C1 segment of cervical spinal cord (tissue), 14 donors: ENCODE measurements at regions not wholly inside any gene's neighbourhood (a gene's known extent, or its start where the extent isn't known, plus 50 kb on each side); places are given as distances from the start of the nearest gene placed in this dataset.
A peak's percentile ranks its signal among the peaks of the same experiment; 100 is the strongest.

Experiments used
- DNase-seq, 14 donors: peaks; one replicate each; lab custom pipeline; 2025; lab: John Stamatoyannopoulos, UW

DNA sequence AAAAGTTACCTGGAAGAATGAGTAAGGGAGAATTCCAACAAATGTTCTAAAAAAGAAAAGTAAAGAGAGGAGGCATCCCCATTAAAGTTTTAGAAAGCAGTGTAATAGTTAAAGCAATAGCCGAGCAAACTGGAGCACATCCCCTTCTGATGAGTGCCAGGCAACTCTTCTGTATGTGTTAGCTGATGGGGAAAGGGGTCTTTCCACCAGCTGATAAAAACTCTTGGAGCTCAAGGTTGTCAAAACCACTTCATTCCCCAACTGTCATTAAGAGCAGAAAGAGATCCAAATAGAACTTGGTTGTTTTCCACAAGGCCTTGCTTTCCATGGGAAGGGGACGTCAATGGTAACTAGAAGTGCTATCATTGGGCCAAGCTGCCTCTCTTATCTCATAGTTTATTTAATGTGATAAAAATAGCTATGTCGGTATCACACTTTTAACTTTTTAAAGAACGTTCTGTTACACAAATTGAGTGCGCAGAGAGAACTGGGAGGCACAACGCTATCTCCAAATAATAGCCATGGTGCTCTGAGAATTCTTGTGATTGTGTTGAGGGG, 116.9 kb downstream of the POLR2M start:
- DNase-seq: no peak

GRCh38 chr15:57824186-57824585, 117.7 kb downstream of the POLR2M start:
- no peak for DNase-seq

DNA sequence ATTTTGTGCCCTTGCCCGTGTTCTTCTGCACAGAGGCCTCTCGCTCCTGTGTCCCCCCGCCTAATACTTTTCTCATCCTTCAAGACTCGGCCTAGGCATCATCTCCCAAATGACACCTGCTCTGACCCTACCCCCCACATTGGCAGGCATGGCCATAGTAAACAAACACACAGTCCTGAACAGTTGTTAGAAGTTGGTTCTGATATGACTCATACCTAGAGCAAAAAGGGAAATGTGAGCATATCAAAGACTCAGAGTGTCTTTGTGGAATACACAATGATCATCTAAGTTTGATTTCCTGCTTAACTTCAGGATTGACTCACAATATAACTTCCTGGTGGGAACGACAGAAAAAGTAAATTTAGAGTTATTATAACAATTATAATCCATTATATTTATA, 120.5 kb downstream of the POLR2M start:
- DNase-seq: no peak

GRCh38 chr15:57827971-57828370, 121.5 kb downstream of the POLR2M start:
- no peak for DNase-seq

GRCh38 chr15:57832183-57832582, 125.7 kb downstream of the POLR2M start:
- no peak for DNase-seq

- DNase-seq: no peak
Measured at GRCh38 chr15:57835119-57835518, 128.6 kb downstream of the POLR2M start.

DNA sequence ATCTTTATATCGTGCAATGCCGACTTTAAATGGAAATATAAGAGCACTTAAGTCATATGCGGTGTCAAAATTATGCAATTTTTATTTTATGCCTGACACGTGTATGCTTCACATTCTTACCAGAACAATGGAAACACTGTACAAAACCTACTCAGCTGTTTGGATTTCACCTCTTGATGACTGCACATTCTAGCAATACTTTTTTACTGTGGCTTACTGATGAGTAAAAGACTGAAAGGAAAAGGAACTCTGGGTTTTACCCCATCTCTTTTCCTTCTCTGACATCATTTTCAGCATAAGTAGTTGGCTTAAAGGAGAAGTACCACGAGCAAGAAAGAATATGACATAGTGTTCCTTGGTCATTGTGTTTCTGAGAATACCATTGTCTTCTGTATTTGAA, 142.8 kb downstream of the POLR2M start:
- DNase-seq: no peak

DNA sequence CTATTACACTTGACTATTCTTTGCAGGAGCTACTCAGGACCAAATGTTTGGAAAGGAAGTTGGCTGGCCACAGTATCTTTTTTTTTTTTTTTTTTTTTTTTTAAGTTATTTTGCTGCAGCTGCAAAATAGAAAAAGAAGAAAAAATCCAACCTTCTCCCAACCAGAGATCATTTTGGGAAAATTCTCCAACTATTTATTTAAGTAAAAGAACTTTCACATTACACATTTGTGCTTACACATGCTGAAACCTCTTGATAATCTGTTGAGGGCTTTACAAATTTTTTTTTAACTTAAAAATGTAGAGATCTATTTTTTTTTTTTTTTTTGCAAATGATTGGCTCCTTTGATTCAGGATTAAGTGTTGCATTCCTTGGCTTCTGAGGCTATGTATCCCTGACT, 148.0 kb downstream of the POLR2M start:
- no peak for DNase-seq

DNA sequence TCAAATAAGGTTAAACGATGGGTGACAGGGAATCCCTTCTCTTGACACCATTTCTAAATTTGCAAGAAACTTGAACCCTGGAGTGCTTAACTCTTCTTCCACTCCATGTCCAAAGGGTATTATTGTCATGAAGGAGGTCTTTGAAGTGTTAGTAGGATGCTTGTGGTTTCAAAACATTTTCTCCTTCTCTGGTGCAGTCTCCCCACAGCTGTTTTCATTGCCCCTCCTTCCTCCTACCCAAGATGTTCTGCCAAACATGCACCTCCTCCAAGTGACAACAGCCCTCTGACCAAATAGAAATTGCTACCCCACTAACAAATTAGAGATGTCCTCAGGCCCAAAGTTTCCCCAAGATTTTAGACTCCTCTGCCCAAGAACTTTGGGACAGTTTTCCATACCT, 151.4 kb downstream of the POLR2M start:
- no peak for DNase-seq

DNA sequence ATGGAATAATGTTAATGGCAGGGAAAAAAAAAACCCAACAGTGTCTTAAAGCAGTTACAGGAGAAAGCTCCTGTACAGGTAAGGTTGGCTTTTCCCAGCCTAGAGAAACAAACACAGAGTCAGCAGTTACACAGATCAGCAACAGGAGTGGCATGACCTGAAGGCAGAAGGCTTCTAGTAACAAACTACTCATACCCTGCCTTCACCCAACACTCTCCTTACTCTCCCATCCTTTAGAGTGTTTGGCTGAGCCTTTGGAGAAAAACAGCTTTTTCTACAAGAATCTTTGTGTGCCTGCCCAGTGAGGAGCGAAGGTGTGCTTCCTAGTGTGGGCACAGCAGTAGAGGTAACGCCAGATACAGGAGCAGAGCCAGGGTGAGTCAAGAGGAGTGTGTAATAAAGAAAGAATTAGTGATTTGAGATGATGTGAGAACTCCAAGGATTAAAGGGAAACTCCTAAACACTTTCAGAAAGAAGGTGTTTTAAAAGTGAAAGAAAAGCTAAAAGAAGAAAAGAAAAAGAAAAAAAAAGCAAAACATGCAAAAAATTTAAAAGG, 152.7 kb downstream of the POLR2M start:
- no peak for DNase-seq

DNA sequence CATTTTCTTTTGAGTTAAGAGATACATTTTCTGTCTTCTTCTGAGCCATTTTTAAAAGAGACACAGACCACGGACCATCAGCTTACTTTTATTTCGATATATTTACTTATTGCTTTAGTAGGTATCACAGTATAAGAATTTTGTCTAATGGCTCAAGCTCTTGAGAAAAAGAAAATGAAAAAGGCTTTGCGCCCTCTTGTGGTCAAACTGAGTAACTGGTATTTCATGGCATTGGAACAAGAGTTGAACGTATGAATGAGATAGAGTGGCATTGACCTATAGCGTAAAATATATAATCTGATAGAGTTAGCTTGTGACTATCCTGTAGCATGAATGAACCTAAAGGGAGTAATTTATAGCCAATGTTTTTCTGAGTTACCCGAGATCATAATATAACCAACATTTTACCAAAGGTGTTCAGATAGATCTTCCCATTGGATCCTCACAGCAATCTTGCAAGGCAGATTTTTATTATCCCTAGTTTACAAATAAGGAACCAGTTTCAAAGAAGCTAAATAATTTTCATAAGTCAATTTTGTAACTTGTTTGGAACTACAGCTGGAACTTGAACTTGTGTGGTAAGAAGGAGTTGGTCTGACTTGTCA, 154.6 kb downstream of the POLR2M start:
- DNase-seq: peak in 3 of 14 donors; percentile 2 to 38 (median 9)

DNA sequence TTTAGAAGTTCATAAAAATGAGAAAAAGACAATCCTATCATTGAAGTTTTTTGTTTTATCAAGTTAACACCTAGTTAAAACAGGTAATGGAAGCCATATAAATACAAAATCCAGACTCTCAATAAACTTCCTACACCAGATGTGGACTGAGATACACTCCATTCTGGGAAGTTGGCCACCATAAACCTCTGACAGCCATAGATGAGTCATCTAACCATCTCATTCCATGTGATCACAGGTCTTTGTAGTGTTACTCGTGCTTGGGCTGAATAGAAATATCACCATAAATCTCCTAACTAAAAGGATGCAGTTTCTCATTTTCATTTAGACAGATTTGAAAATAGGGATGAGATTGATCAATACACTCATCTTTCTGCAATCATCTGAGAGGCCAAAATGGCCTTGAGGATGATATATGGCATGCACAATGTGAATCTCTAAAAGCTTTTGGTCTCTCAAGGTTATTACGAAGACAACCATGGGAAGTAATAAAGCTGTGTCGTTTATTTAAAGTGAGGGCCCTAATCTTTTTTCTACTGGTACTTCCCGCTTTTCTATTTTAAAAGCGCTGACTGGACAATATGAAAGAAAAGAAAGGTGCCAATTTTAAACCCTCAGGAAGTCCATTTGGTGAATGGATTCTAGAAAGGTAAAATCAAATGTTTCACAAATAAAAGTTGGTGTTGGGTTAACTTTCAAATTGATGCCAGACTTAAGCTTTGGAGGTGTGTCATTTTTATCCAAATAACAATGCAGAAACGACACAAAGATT, 155.5 kb downstream of the POLR2M start:
- DNase-seq: no peak

GRCh38 chr15:57862761-57863160, 156.2 kb downstream of the POLR2M start:
- DNase-seq: no peak

GRCh38 chr15:57865294-57865693, 158.8 kb downstream of the POLR2M start:
- no peak for DNase-seq

- no peak for DNase-seq
Measured at GRCh38 chr15:57866149-57866736, 159.7 kb downstream of the POLR2M start.

DNA sequence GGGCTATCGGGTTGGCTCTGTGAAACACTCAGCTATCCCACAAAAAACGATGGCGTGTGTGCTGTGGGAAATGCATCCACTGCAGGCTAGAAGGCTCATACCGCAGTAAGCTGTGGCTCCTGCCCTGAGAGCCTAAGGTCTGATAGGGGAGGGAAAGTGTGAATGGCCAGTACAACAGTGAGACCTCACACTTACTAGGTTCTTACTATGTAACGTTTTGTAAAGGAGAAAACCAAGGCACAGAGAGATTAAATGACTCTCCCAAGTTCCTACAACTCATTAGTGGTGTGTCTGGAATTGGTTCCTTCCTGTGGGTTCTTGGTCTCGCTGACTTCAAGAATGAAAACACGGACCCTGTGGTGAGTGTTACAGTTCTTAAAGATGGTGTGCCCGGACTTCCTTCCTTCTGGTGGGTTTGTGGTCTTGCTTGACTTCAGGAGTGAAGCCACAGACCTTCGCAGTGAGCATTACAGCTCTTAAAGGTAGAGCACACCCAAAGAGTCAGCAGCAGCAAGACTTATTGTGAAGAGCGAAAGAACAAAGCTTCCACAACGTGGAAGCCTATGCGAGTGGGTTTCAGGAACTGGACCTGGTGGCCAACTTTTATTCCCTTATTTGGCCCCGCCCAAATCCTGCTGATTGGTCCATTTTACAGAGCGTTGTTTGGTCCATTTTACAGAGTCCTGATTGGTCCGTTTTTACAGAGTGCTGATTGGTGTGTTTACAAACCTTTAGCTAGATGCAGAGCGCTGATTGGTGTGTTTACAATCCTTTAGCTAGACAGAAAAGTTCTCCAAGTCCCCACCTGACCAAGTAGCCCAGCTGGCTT, 161.7 kb downstream of the POLR2M start:
- DNase-seq: no peak

DNA sequence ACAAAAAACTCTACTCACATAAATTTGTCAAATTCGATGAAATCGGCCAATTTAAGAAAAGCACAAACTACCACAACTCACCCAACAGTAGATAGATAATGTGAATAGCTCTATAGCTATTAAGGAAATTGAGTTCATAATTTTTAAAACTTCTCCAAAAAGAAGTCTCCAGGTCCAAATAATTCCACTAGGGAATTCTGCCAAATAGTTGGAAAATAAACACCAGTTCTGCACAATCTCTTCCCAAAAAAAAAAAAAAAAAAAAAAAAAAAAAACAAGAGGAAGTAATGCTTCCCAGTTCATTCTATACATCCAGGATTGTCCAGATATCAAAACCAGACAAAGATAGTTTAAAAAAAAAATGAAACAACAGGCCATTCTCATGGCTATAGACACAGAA, 164.2 kb downstream of the POLR2M start:
- DNase-seq: no peak

DNA sequence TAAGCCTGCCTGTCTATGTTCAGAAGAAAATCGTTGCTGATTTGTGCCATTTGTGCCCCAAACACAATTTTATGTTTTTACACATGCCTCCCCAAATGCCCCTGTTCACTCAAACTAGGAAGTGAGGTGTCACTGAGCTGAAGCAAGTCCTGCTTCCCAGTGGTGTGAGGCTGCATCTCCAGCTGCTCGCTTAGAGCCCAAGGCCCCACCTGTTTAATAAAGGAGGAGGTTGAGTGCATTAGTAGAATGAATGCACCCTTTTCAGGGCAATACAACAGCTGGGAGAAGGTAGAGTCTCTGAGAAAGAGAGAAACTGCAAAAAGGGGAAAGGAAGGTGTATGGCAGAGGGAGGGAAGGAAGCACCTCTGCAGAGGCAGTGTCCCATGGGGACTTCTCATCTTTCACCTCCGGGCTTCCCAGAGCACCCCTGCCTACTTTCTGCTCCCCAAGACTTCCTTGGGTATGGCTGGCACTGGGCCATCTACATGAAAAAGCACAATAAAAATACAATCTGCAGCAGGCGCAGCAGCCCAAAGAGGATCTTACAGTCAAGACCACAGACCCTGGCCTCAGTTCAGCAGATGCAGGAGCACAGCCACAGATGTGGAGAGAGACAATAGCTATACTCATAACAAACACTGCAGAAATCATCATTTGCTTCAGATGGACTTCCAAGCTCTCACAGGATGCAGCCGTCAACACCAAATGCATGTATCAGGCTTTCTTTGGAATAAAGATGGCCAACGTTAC, 165.9 kb downstream of the POLR2M start:
- DNase-seq: no peak

GRCh38 chr15:57873564-57874209, 167.2 kb downstream of the POLR2M start:
- no peak for DNase-seq

GRCh38 chr15:57875347-57875746, 168.8 kb downstream of the POLR2M start:
- DNase-seq: no peak
